ENCODE measurements at regions not wholly inside any gene's neighbourhood (a gene's known extent, or its start where the extent isn't known, plus 50 kb on each side); places are given as distances from the start of the nearest gene placed in this dataset.

- no peak overlapping the region for H3K4me3 Mint-ChIP-seq
- no peak for TF ChIP-seq CTCF (IDR thresholded peaks at IDR 0.05; ENCODE audit: unreplicated experiment)
- H3K36me3 Mint-ChIP-seq = no peaks in the 10 kb centered on the region
- peaks cover 3% of the 10 kb centered on the region for H3K9me3 Mint-ChIP-seq
- no peaks in the 10 kb centered on the region for H3K27me3 Mint-ChIP-seq (ENCODE audit: low read depth)
- H3K27ac Mint-ChIP-seq = no peak overlapping the region
- no peak for DNase-seq (ENCODE audit: low spot score in 2 of 2, unreplicated experiment in 2 of 2)
- H3K4me1 Mint-ChIP-seq = peaks cover 8% of the 10 kb centered on the region
Observed at GRCh38 chr2:148593421-148593820, 51.1 kb upstream of the EPC2 start.

DNA sequence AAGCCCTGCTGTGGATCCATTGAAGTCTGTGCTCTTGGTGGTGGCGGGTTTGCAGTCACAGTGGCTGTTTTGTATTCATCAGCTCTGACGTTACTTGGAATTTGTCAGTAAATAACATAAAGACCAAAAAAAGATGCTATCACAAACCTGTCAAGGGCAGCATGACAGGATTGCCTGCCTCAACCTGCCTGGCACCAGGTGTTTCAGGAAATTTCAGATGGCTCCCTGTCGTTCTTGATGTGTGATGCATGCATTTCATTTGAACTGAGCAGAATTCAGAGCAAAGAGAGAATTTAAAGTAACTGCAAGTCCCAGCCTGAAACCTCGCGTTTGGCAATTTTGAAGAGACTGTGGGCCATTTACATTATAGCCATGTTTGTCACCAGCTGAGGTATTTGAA is 50.3 kb upstream of the EPC2 start:
- DNase-seq (ENCODE audit: low spot score in 2 of 2, unreplicated experiment in 2 of 2) = no peak
- peaks cover 3% of the 10 kb centered on the region for H3K9me3 Mint-ChIP-seq
- H3K27ac Mint-ChIP-seq = peak overlapping the region; percentile 84
- peaks cover 8% of the 10 kb centered on the region for H3K4me1 Mint-ChIP-seq
- TF ChIP-seq CTCF (IDR thresholded peaks at IDR 0.05; ENCODE audit: unreplicated experiment) = no peak
- H3K27me3 Mint-ChIP-seq (ENCODE audit: low read depth) = no peaks in the 10 kb centered on the region
- H3K4me3 Mint-ChIP-seq = no peak overlapping the region
- H3K36me3 Mint-ChIP-seq = no peaks in the 10 kb centered on the region
